ENCODE measurements at regions not wholly inside any gene's neighbourhood (a gene's known extent, or its start where the extent isn't known, plus 50 kb on each side); places are given as distances from the start of the nearest gene placed in this dataset.

DNA sequence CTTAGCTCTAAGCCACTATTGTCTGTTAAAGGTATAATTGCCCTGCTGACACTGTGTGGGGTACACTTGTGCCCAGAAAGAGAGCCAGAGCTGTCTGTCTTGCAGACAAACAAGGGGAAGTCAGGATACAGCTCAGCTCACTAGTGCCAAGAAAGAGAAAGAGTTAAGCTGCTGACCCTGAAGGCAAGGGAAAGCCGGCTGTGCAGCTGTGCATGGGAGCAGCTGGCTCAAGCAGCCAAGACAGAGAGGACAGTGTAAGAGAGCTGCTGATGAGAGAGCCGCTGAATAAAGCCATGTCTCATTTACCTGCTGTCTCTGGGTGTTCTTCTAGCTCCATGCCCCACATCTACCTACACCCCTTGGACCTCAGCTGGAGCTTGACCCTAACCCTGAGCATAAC is 428.1 kb upstream of the NAALADL2 start:
- no peak overlapping the region for H3K4me3 ChIP-seq (replicated peaks; ENCODE audit: low read depth, low read length)
- no peak for DNase-seq (ENCODE audit: low read depth)
- TF ChIP-seq, protein P1, sequence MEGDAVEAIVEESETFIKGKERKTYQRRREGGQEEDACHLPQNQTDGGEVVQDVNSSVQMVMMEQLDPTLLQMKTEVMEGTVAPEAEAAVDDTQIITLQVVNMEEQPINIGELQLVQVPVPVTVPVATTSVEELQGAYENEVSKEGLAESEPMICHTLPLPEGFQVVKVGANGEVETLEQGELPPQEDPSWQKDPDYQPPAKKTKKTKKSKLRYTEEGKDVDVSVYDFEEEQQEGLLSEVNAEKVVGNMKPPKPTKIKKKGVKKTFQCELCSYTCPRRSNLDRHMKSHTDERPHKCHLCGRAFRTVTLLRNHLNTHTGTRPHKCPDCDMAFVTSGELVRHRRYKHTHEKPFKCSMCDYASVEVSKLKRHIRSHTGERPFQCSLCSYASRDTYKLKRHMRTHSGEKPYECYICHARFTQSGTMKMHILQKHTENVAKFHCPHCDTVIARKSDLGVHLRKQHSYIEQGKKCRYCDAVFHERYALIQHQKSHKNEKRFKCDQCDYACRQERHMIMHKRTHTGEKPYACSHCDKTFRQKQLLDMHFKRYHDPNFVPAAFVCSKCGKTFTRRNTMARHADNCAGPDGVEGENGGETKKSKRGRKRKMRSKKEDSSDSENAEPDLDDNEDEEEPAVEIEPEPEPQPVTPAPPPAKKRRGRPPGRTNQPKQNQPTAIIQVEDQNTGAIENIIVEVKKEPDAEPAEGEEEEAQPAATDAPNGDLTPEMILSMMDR (IDR thresholded peaks at IDR 0.05; ENCODE audit: low read length, missing control alignments): no peak

DNA sequence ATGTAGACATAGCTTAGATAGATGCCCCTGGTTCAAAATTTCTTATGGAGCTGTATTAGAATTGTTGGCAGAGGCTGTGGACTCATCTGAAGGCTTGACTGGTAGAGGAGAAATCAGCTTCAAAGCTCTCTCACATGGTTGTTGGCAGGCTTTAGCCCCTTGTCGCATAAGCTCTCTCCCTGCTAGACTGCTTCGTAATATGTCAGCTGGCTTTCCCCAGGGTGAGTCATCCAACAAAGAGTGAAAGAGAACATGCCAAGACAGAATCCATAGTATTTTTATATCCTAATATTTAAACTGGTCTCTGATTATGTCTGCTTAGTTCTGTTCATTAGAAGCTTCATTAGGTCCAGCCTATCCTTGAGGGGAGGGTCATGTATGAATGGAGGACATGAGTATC is 427.4 kb upstream of the NAALADL2 start:
- peak; percentile 51 for DNase-seq (ENCODE audit: low read depth)
- TF ChIP-seq, protein P1 (IDR thresholded peaks at IDR 0.05; ENCODE audit: low read length, missing control alignments): no peak

DNA sequence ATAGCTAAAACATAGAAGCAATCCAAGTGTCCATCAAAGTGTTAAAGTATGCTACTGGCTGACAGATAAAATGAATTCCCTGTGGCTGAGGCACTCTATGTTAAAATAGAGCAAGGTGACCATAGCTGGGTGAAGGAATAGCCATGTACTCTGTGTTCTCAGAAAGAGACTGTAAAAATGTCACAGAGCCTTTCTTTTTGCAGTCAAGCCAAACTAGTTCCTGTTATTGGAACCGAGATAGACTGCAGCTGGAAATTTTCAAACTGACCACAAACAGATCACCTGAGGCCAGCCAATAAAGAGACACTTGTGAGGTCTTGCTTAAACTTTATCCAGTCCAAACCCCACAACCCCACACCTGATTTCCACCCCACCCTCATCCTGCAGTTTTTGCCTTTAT is 422.8 kb upstream of the NAALADL2 start:
- no peak overlapping the region for H3K4me3 ChIP-seq (replicated peaks; ENCODE audit: low read depth, low read length)
- DNase-seq (ENCODE audit: low read depth): no peak
- TF ChIP-seq, protein P1 (IDR thresholded peaks at IDR 0.05; ENCODE audit: low read length, missing control alignments): no peak

More for the DNA sequence above, 427.4 kb upstream of the NAALADL2 start:
- H3K4me3 ChIP-seq (replicated peaks; ENCODE audit: low read depth, low read length): no peak overlapping the region

DNA sequence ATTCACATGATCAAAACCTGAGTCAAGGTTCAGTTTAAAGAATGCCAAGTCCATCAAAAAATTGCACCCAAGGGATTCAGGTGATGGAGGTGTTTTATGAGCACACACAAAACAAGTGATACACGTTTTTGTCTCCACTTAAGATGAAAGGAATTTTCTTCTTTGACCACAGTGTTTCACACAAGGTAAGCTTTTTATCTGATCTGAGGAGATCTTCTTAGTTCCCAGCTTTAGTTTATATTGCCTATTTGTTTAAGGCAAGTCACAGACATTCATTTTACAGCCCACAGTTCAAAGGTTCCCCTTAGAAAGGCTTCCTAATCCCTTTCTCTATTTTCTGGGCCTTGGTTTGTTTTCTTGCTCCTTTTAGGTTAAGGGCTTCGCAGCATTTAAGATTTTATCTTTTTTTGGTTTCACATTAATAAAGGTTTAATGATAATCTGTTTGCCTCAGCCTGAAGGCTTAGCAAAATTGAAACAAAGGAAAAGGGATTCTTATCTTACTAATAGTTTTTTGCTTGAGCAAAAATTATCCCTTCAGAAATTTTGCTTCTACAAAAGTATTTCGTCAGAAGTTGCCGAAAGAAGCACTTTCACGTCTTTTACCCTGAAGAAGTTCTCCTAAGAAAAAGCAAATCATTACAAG is 420.5 kb upstream of the NAALADL2 start:
- H3K4me3 ChIP-seq (replicated peaks; ENCODE audit: low read depth, low read length): peak overlapping the region; percentile 72
- peak; percentile 17 for DNase-seq (ENCODE audit: low read depth)
- TF ChIP-seq, protein P1 (IDR thresholded peaks at IDR 0.05; ENCODE audit: low read length, missing control alignments): no peak

DNA sequence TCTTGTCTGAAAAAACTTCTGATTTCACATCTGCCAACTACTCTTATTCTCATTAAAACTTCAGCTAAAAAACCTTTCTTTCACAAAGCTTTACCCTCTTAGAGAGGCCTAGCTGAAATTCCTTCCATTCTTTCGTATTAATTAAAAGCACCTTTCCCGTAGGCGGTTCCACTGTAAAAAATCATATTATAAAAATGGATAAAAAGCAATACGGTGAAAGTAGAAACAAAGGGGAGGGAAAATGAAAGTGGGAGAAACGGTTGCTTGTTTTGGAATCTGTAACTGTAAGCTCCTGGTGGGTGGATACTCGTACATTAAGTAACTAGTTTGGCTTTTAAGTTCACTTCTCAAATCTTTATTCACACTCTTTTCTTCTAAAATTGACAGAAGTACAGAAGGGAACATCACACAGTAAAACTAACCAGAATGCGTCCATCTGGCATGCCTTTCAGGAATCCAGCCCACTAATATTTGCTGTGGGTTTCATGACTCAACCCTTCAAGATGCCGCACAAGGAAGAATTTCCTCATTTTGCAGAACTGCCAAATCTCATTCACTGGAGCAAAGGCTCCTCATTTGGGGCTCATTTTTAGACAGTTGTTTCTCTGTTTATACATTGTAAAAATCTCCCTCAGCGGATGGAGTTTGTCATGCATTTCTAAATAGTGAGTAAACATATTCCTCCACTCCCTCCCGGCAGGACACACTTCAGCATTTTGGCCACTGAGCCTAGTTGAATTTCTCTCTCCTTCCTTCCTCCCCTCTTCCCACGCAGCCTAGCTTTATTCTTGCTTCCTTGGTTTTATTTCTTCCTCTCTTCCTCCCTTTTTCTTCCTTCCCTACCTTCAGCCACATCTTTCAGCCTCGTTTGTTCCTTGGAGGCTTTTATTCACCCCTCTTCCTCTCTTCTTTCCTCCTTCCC is 419.5 kb upstream of the NAALADL2 start:
- TF ChIP-seq, protein P1 (IDR thresholded peaks at IDR 0.05; ENCODE audit: low read length, missing control alignments): no peak
- peak overlapping the region; percentile 72 for H3K4me3 ChIP-seq (replicated peaks; ENCODE audit: low read depth, low read length)
- peak; percentile 96 for DNase-seq (ENCODE audit: low read depth)

DNA sequence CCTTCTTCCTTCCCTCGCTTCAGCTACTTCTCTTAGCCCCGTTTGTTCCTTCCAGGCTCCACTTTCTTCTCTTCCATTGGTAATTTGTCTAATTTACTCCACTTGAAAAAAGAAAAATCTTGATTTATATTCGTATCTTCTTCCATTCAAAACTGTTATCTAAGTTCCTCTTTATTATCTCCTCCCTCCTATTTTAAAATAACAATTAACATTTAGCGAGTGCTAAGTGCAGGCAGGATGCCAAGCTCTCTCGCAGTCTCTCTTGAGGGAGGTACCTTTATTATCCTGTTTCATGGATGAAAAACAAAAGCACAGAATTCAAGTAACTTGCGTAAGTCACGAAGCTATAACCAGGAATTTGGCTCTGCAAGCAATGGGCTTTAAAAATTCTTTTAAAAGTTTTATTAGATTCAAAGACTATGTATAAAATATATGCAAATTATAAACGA is 418.9 kb upstream of the NAALADL2 start:
- DNase-seq (ENCODE audit: low read depth): peak; percentile 80
- TF ChIP-seq, protein P1 (IDR thresholded peaks at IDR 0.05; ENCODE audit: low read length, missing control alignments): no peak
- peak overlapping the region; percentile 72 for H3K4me3 ChIP-seq (replicated peaks; ENCODE audit: low read depth, low read length)
